ENCODE measurements at regions not wholly inside any gene's neighbourhood (a gene's known extent, or its start where the extent isn't known, plus 50 kb on each side); places are given as distances from the start of the nearest gene placed in this dataset.

- TF ChIP-seq CTCF (IDR thresholded peaks at IDR 0.05; ENCODE audit: insufficient read depth, low read depth, low read length), result no peak
- no peak for TF ChIP-seq EZH2 (IDR thresholded peaks at IDR 0.05; ENCODE audit: insufficient read depth, low read length)
Measured at GRCh38 chr1:157431751-157432150, 120.6 kb downstream of the FCRL5 start.
